DND-41 (cell line): ENCODE measurements at regions not wholly inside any gene's neighbourhood (a gene's known extent, or its start where the extent isn't known, plus 50 kb on each side); places are given as distances from the start of the nearest gene placed in this dataset.

Experiments used
- ATAC-seq: fragments of 200-7000 bp; cut with Tn5 transposase; 3 replicates; pipeline ENCODE4 v1.9.1; 2021; ENCODE audit warnings: low read depth; ENCODE audit not compliant: insufficient read depth
- DNase-seq: peaks from one replicate; pipeline ENCODE4 v3.0.0-alpha.2; 2020
- H2AFZ ChIP-seq: 2 replicates; pipeline ENCODE4 v1.6.0; 2012; ENCODE audit warnings: low read depth, low read length
- H3K27ac ChIP-seq: 2 replicates; pipeline ENCODE4 v1.5.1; 2012; ENCODE audit warnings: low read length, inconsistent platforms
- H3K27me3 ChIP-seq: fragments of 200-600 bp; sonication (generic); 2 replicates; pipeline ENCODE4 v1.6.0; 2012; ENCODE audit warnings: low read length, mild to moderate bottlenecking, inconsistent platforms; ENCODE audit not compliant: insufficient read depth, poor library complexity
- H3K36me3 ChIP-seq: 2 replicates; pipeline ENCODE4 v1.5.1; 2012; ENCODE audit warnings: low read length, inconsistent platforms; ENCODE audit not compliant: insufficient read depth
- H3K4me1 ChIP-seq: 2 replicates; pipeline ENCODE4 v1.5.1; 2012; ENCODE audit warnings: mild to moderate bottlenecking, low read length; ENCODE audit not compliant: insufficient read depth
- H3K4me2 ChIP-seq: 2 replicates; pipeline ENCODE4 v1.6.0; 2012; ENCODE audit warnings: mild to moderate bottlenecking, moderate library complexity, low read length, inconsistent platforms; ENCODE audit not compliant: insufficient read depth
- H3K4me3 ChIP-seq, 2 experiments: fragments of 200-600 bp in 1 of 2; shearing (Covaris generic) in 1 of 2; 2 replicates each; pipeline ENCODE4 v1.5.1; 2012 to 2016; ENCODE audit warnings: inconsistent platforms in 2 of 2, low read length in 2 of 2, mild to moderate bottlenecking in 2 of 2, low read depth in 1 of 2, moderate library complexity in 1 of 2
- H3K79me2 ChIP-seq: 2 replicates; pipeline ENCODE4 v1.6.0; 2012; ENCODE audit warnings: low read length, inconsistent platforms; ENCODE audit not compliant: insufficient read depth
- H3K9ac ChIP-seq: 2 replicates; pipeline ENCODE4 v1.6.0; 2012; ENCODE audit warnings: low read depth, mild to moderate bottlenecking, inconsistent platforms, low read length, moderate library complexity
- H3K9me3 ChIP-seq: 2 replicates; pipeline ENCODE4 v1.5.1; 2012; ENCODE audit warnings: low read length, moderate library complexity, mild to moderate bottlenecking, inconsistent platforms; ENCODE audit not compliant: insufficient read depth, severe bottlenecking
- H4K20me1 ChIP-seq: 2 replicates; pipeline ENCODE4 v1.6.0; 2012; ENCODE audit warnings: low read length; ENCODE audit not compliant: insufficient read depth
- EZH2 ChIP-seq: IDR thresholded peaks from 3 replicates; pipeline ENCODE4 v1.6.1; 2012; ENCODE audit warnings: borderline replicate concordance, low read depth, mild to moderate bottlenecking, moderate library complexity, low read length, inconsistent platforms; ENCODE audit not compliant: severe bottlenecking
- TF ChIP-seq, protein P1 (sequence below): IDR thresholded peaks from 2 replicates; pipeline ENCODE4 v1.5.1; 2012; ENCODE audit warnings: borderline replicate concordance, low read length, moderate library complexity, mild to moderate bottlenecking; ENCODE audit not compliant: poor library complexity, severe bottlenecking; ENCODE audit errors: extremely low read depth

DNA sequence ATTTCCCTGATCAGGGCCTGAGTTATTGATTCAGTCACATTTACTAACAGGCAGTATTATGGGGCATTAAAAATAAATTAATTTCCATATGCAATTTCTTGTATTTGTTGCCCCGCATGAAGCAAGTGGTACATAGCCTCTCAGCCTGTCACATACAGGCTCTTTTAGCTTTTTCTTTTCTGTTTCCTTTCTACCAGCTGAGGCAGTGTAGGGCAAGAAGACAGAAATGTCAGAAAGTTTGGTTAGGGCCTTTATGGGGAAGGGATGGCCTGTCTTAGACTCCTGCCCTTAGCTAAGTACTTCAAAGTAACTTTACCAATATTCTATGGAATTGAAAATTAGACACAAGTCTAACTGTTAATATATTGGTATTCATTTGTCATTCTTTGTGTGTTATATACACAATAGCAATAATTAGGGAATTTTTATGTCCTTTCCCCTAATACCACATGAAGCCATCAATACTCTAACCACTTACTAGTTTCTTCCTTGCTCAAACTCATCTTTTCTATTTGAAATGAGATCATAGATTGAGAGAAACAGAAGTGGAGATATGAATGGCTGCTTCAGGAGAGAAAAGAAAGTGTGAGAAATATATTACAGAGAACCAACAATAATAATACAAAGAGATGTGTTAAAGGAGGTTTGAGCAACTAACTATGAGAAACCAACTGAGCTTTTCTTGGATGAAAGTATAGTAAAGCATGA is 669.6 kb downstream of the PCDH17 start:
- DNase-seq: no peak
- no peaks in the 10 kb centered on the region for H3K27me3 ChIP-seq

DNA sequence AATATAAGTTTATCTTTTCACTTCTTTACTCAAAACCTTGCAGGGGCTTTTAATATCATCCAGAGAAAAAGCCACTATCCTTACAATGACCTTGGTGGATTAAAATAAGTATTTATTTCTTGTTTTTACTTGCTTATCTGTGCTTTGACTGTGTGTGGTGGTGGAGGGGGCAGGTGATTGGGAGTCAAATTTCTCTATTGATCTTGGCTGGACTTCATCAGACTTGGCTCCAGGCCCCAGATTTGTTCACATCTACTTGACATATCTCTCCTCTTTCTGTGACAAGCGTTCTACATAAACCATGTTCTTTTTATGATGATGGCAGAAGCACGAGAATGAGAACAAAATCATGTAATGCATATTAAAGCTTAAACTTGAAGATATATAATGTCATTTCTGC is 670.8 kb downstream of the PCDH17 start:
- H3K36me3 ChIP-seq: no peaks in the 10 kb centered on the region
- no peaks in the 10 kb centered on the region for H3K79me2 ChIP-seq
- no peaks in the 10 kb centered on the region for H3K9me3 ChIP-seq
- H3K4me3 ChIP-seq: no peak overlapping the region
- H4K20me1 ChIP-seq: no peaks in the 10 kb centered on the region
- no peaks in the 10 kb centered on the region for H3K27me3 ChIP-seq
- no peak for ATAC-seq
- no peak overlapping the region for H3K9ac ChIP-seq
- H3K27ac ChIP-seq: no peak overlapping the region
- H3K4me2 ChIP-seq: no peak overlapping the region
- H2AFZ ChIP-seq: no peak overlapping the region
- TF ChIP-seq, protein P1, sequence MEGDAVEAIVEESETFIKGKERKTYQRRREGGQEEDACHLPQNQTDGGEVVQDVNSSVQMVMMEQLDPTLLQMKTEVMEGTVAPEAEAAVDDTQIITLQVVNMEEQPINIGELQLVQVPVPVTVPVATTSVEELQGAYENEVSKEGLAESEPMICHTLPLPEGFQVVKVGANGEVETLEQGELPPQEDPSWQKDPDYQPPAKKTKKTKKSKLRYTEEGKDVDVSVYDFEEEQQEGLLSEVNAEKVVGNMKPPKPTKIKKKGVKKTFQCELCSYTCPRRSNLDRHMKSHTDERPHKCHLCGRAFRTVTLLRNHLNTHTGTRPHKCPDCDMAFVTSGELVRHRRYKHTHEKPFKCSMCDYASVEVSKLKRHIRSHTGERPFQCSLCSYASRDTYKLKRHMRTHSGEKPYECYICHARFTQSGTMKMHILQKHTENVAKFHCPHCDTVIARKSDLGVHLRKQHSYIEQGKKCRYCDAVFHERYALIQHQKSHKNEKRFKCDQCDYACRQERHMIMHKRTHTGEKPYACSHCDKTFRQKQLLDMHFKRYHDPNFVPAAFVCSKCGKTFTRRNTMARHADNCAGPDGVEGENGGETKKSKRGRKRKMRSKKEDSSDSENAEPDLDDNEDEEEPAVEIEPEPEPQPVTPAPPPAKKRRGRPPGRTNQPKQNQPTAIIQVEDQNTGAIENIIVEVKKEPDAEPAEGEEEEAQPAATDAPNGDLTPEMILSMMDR: no peak
- H3K4me1 ChIP-seq: no peaks in the 10 kb centered on the region
- no peak for DNase-seq

More for the DNA sequence above, 669.6 kb downstream of the PCDH17 start:
- no peak overlapping the region for H3K27ac ChIP-seq
- no peak overlapping the region for H3K9ac ChIP-seq
- no peaks in the 10 kb centered on the region for H3K36me3 ChIP-seq
- H3K79me2 ChIP-seq: no peaks in the 10 kb centered on the region
- H2AFZ ChIP-seq: no peak overlapping the region
- H3K9me3 ChIP-seq: no peaks in the 10 kb centered on the region
- H3K4me1 ChIP-seq: no peaks in the 10 kb centered on the region
- TF ChIP-seq, protein P1: no peak
- no peak for TF ChIP-seq EZH2
- no peak overlapping the region for H3K4me2 ChIP-seq
- H3K4me3 ChIP-seq: no peak overlapping the region
- H4K20me1 ChIP-seq: no peaks in the 10 kb centered on the region
- ATAC-seq: no peak

DNA sequence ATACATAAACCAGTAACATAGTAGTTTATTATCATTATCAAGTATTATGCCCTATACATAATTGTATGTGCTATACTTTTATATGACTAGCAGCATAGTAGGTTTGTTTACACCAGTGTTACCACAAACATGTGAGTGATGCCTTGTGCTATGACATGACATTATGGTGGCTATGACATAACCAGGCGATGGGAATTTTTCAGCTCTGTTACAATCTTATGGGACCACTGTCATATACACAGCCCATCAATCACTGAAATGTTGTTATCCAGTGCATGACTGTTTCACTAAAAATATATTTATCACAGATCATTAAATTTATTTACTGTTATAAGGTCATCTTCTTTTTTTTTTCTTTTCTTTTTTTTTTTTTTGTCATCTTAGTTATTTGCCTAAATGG is 674.5 kb downstream of the PCDH17 start:
- Histone ChIP-seq H2AFZ (no peak overlapping the region), H3K4me3 (no peak overlapping the region), H3K27me3 (no peaks in the 10 kb centered on the region), H3K27ac (no peak overlapping the region), H3K9ac (no peak overlapping the region), H4K20me1 (no peaks in the 10 kb centered on the region), H3K4me2 (no peak overlapping the region), H3K9me3 (no peaks in the 10 kb centered on the region), H3K79me2 (no peaks in the 10 kb centered on the region), H3K4me1 (no peaks in the 10 kb centered on the region), H3K36me3 (no peaks in the 10 kb centered on the region)
- ATAC-seq: no peak
- TF ChIP-seq, protein P1: no peak
- no peak for TF ChIP-seq EZH2
- no peak for DNase-seq

DNA sequence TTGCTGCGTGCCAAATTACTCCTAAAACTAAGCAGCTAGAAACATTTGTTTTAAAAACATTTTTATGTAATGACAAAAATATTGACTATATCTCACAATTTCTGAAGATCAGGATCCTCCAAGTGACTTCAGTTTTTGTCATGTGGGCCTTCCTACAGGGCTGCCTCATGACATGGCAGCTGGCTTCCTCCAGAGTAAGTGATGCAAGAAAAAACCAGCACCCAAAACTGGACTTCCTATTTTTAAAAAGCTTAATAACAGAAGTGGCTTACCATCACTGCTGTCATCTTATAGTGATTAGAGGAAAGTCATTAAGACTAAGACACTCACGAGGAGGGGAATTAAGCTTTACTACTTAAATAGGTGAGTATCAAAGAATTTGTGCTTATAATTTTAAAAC is 681.7 kb downstream of the PCDH17 start:
- H3K27ac ChIP-seq: no peak overlapping the region
- no peak overlapping the region for H3K9ac ChIP-seq

More for the DNA sequence above, 681.7 kb downstream of the PCDH17 start:
- no peaks in the 10 kb centered on the region for H4K20me1 ChIP-seq
- no peak overlapping the region for H3K4me2 ChIP-seq
- H3K4me1 ChIP-seq: no peaks in the 10 kb centered on the region
- DNase-seq (no peak), ATAC-seq (no peak)
- H3K27me3 ChIP-seq: no peaks in the 10 kb centered on the region
- no peaks in the 10 kb centered on the region for H3K36me3 ChIP-seq
- no peaks in the 10 kb centered on the region for H3K9me3 ChIP-seq
- TF ChIP-seq, protein P1: no peak
- no peak for TF ChIP-seq EZH2
- no peak overlapping the region for H3K4me3 ChIP-seq
- H3K79me2 ChIP-seq: no peaks in the 10 kb centered on the region
- no peak overlapping the region for H2AFZ ChIP-seq
